Mesendoderm (in vitro differentiated cells): ENCODE measurements at regions not wholly inside any gene's neighbourhood (a gene's known extent, or its start where the extent isn't known, plus 50 kb on each side); places are given as distances from the start of the nearest gene placed in this dataset.

Source experiments
- DNase-seq: peaks from one replicate; pipeline ENCODE4 v3.0.0; 2013
- H2AK5ac ChIP-seq: 2 replicates; pipeline ENCODE4 v1.6.1; 2013; ENCODE audit warnings: low read length, inconsistent platforms
- H2BK120ac ChIP-seq: 2 replicates; pipeline ENCODE4 v1.6.1; 2013; ENCODE audit warnings: low read depth, mild to moderate bottlenecking, low read length, moderate library complexity, mixed read lengths
- H2BK15ac ChIP-seq: replicated peaks from 2 replicates; pipeline ENCODE4 v1.6.1; 2013; ENCODE audit warnings: low read depth, mild to moderate bottlenecking, moderate library complexity
- H2BK5ac ChIP-seq: 2 replicates; pipeline ENCODE4 v1.6.1; 2013; ENCODE audit warnings: low read length, inconsistent platforms
- H3K18ac ChIP-seq: 2 replicates; pipeline ENCODE4 v1.6.1; 2013; ENCODE audit warnings: mild to moderate bottlenecking, low read length, mixed read lengths
- H3K23ac ChIP-seq: one replicate; pipeline ENCODE4 v1.6.1; 2013; ENCODE audit warnings: low read length
- H3K27ac ChIP-seq: 2 replicates; pipeline ENCODE4 v1.5.1; 2013; ENCODE audit warnings: low read depth, mild to moderate bottlenecking, inconsistent platforms, low read length, moderate library complexity
- H3K27me3 ChIP-seq: 2 replicates; pipeline ENCODE4 v1.6.1; 2013; ENCODE audit warnings: low read length, control low read depth, mild to moderate bottlenecking, inconsistent platforms; ENCODE audit not compliant: insufficient read depth, poor library complexity
- H3K36me3 ChIP-seq: 2 replicates; pipeline ENCODE4 v1.6.1; 2013; ENCODE audit warnings: low read length, inconsistent platforms; ENCODE audit not compliant: control insufficient read depth, insufficient read depth
- H3K4ac ChIP-seq: one replicate; pipeline ENCODE4 v1.6.1; 2013; ENCODE audit warnings: low read depth, mild to moderate bottlenecking, low read length, moderate library complexity
- H3K4me1 ChIP-seq: 2 replicates; pipeline ENCODE4 v1.6.1; 2013; ENCODE audit warnings: low read depth, low read length, inconsistent platforms; ENCODE audit not compliant: control insufficient read depth
- H3K4me2 ChIP-seq: 2 replicates; pipeline ENCODE4 v1.6.1; 2013; ENCODE audit warnings: low read length
- H3K4me3 ChIP-seq: 2 replicates; pipeline ENCODE4 v1.5.1; 2013; ENCODE audit warnings: mild to moderate bottlenecking, low read length
- H3K56ac ChIP-seq: one replicate; pipeline ENCODE4 v1.6.1; 2013; ENCODE audit warnings: low read length
- H3K79me1 ChIP-seq: 2 replicates; pipeline ENCODE4 v1.6.1; 2013; ENCODE audit warnings: low read length, inconsistent platforms
- H3K79me2 ChIP-seq: 2 replicates; pipeline ENCODE4 v1.6.1; 2013; ENCODE audit warnings: mild to moderate bottlenecking, low read length; ENCODE audit not compliant: control insufficient read depth, insufficient read depth
- H3K9ac ChIP-seq: 2 replicates; pipeline ENCODE4 v1.6.1; 2013; ENCODE audit warnings: low read length, inconsistent platforms
- H4K5ac ChIP-seq: one replicate; pipeline ENCODE4 v1.6.1; 2013; ENCODE audit warnings: low read length
- H4K8ac ChIP-seq: one replicate; pipeline ENCODE4 v1.6.1; 2013; ENCODE audit warnings: low read depth, mild to moderate bottlenecking, control low read depth, low read length, moderate library complexity
- WGBS: extraction: QIAGEN DNeasy Blood & Tissue Kit; methylation state at CpG from one replicate; pipeline ENCODE4 v1.1.7; 2013; ENCODE audit warnings: low lambda C conversion rate, missing lambda C conversion rate; ENCODE audit not compliant: insufficient coverage; ENCODE audit errors: extremely low coverage; 5-methylcytosine and 5-hydroxymethylcytosine counted together

- Histone ChIP-seq H3K36me3 (no peaks in the 10 kb centered on the region), H3K4me2 (no peak overlapping the region), H2AK5ac (no peak overlapping the region), H3K56ac (no peak overlapping the region), H2BK15ac (no peak overlapping the region), H3K27ac (no peak overlapping the region), H3K79me1 (no peaks in the 10 kb centered on the region), H4K8ac (no peak overlapping the region), H3K4me3 (no peak overlapping the region), H3K18ac (no peak overlapping the region), H3K23ac (no peak overlapping the region), H3K79me2 (no peaks in the 10 kb centered on the region), H3K4ac (no peak overlapping the region), H3K9ac (no peak overlapping the region), H2BK120ac (no peak overlapping the region), H3K4me1 (no peaks in the 10 kb centered on the region), H2BK5ac (no peak overlapping the region), H4K5ac (no peak overlapping the region), H3K27me3 (no peaks in the 10 kb centered on the region)
- DNase-seq, result no peak
Measured at GRCh38 chr18:61964616-61965015, 71.8 kb upstream of the RNF152 start.

- Histone ChIP-seq H3K27ac (no peak overlapping the region), H3K23ac (no peak overlapping the region), H3K27me3 (no peaks in the 10 kb centered on the region), H3K9ac (no peak overlapping the region), H3K79me2 (no peaks in the 10 kb centered on the region), H2BK15ac (no peak overlapping the region), H3K18ac (no peak overlapping the region), H3K4me3 (no peak overlapping the region), H3K56ac (no peak overlapping the region), H2BK120ac (no peak overlapping the region), H3K79me1 (no peaks in the 10 kb centered on the region), H4K8ac (no peak overlapping the region), H3K4me1 (no peaks in the 10 kb centered on the region), H2AK5ac (no peak overlapping the region), H3K4ac (no peak overlapping the region), H3K36me3 (no peaks in the 10 kb centered on the region), H2BK5ac (no peak overlapping the region), H4K5ac (no peak overlapping the region), H3K4me2 (no peak overlapping the region)
- WGBS, result no CpG with 5 or more reads among the region's 1 CpG
- DNase-seq, result no peak
Measured at GRCh38 chr18:61963705-61964104, 70.9 kb upstream of the RNF152 start.

GRCh38 chr18:61957801-61958516, 65.2 kb upstream of the RNF152 start:
- Histone ChIP-seq H3K27me3 (no peaks in the 10 kb centered on the region), H3K36me3 (no peaks in the 10 kb centered on the region), H3K18ac (no peak overlapping the region), H4K8ac (no peak overlapping the region), H3K4ac (no peak overlapping the region), H2BK15ac (no peak overlapping the region), H3K4me3 (no peak overlapping the region), H2BK120ac (no peak overlapping the region), H3K4me1 (no peaks in the 10 kb centered on the region), H4K5ac (no peak overlapping the region), H3K4me2 (no peak overlapping the region), H2AK5ac (no peak overlapping the region), H3K79me1 (no peaks in the 10 kb centered on the region), H3K9ac (no peak overlapping the region), H3K79me2 (no peaks in the 10 kb centered on the region), H3K56ac (no peak overlapping the region), H3K23ac (no peak overlapping the region), H2BK5ac (no peak overlapping the region), H3K27ac (no peak overlapping the region)
- peak; percentile 30 for DNase-seq
- WGBS, result no CpG with 5 or more reads among the region's 13 CpGs

GRCh38 chr18:61955644-61956043, 62.8 kb upstream of the RNF152 start:
- Histone ChIP-seq H3K4ac (no peak overlapping the region), H3K4me3 (no peak overlapping the region), H2BK5ac (no peak overlapping the region), H3K36me3 (no peaks in the 10 kb centered on the region), H3K27ac (no peak overlapping the region), H4K8ac (no peak overlapping the region), H2BK15ac (no peak overlapping the region), H3K79me1 (no peaks in the 10 kb centered on the region), H3K56ac (no peak overlapping the region), H3K79me2 (no peaks in the 10 kb centered on the region), H2AK5ac (no peak overlapping the region), H3K4me2 (no peak overlapping the region), H3K9ac (no peak overlapping the region), H3K27me3 (no peaks in the 10 kb centered on the region), H3K18ac (no peak overlapping the region), H4K5ac (no peak overlapping the region), H3K23ac (no peak overlapping the region), H3K4me1 (peaks cover 1% of the 10 kb centered on the region), H2BK120ac (no peak overlapping the region)
- DNase-seq, result no peak
- no CpG with 5 or more reads among the region's 2 CpGs for WGBS

GRCh38 chr18:61954096-61954746, 61.4 kb upstream of the RNF152 start:
- no peak overlapping the region for H3K56ac ChIP-seq
- H3K23ac ChIP-seq, result no peak overlapping the region
- H3K4me1 ChIP-seq, result peaks cover 1% of the 10 kb centered on the region
- no peak overlapping the region for H4K5ac ChIP-seq
- H3K18ac ChIP-seq, result no peak overlapping the region
- no peak overlapping the region for H3K4me3 ChIP-seq
- H3K9ac ChIP-seq, result no peak overlapping the region
- H3K36me3 ChIP-seq, result no peaks in the 10 kb centered on the region
- H2BK120ac ChIP-seq, result no peak overlapping the region
- H3K27ac ChIP-seq, result no peak overlapping the region
- WGBS, result no CpG with 5 or more reads among the region's 5 CpGs
- no peak overlapping the region for H4K8ac ChIP-seq
- no peaks in the 10 kb centered on the region for H3K27me3 ChIP-seq
- no peak overlapping the region for H2BK15ac ChIP-seq
- no peaks in the 10 kb centered on the region for H3K79me2 ChIP-seq
- no peak overlapping the region for H2AK5ac ChIP-seq
- H3K4ac ChIP-seq, result no peak overlapping the region
- H2BK5ac ChIP-seq, result no peak overlapping the region
- H3K4me2 ChIP-seq, result no peak overlapping the region
- H3K79me1 ChIP-seq, result no peaks in the 10 kb centered on the region
- DNase-seq, result no peak

- Histone ChIP-seq H3K27me3 (no peaks in the 10 kb centered on the region), H3K23ac (no peak overlapping the region), H3K27ac (no peak overlapping the region), H2BK5ac (no peak overlapping the region), H2BK120ac (no peak overlapping the region), H3K4me1 (peaks cover 1% of the 10 kb centered on the region), H3K56ac (no peak overlapping the region), H3K79me2 (no peaks in the 10 kb centered on the region), H3K36me3 (no peaks in the 10 kb centered on the region), H3K4me2 (no peak overlapping the region), H3K4ac (no peak overlapping the region), H4K5ac (no peak overlapping the region), H3K79me1 (no peaks in the 10 kb centered on the region), H2BK15ac (no peak overlapping the region), H3K18ac (no peak overlapping the region), H4K8ac (no peak overlapping the region), H3K4me3 (no peak overlapping the region), H3K9ac (no peak overlapping the region), H2AK5ac (no peak overlapping the region)
- DNase-seq, result no peak
- no CpG with 5 or more reads among the region's 5 CpGs for WGBS
Measured at GRCh38 chr18:61953641-61954040, 60.8 kb upstream of the RNF152 start.
